ENCODE measurements at regions not wholly inside any gene's neighbourhood (a gene's known extent, or its start where the extent isn't known, plus 50 kb on each side); places are given as distances from the start of the nearest gene placed in this dataset.

- DNase-seq = no peak
- no peaks in the 10 kb centered on the region for H3K9me3 ChIP-seq
- H3K4me3 ChIP-seq (ENCODE audit: low read depth, low read length) = no peak overlapping the region
- peaks cover 11% of the 10 kb centered on the region for H3K4me1 ChIP-seq
- H3K36me3 ChIP-seq = no peaks in the 10 kb centered on the region
- no peaks in the 10 kb centered on the region for H3K27me3 ChIP-seq
- no peak for TF ChIP-seq CTCF (IDR thresholded peaks at IDR 0.05; ENCODE audit: low read depth, low read length)
Measured at GRCh38 chr12:91343010-91343409, 160.4 kb upstream of the DCN start.

- Histone ChIP-seq H3K4me3 (ENCODE audit: low read depth, low read length) (no peak overlapping the region), H3K4me1 (peaks cover 12% of the 10 kb centered on the region), H3K27me3 (no peaks in the 10 kb centered on the region), H3K36me3 (no peaks in the 10 kb centered on the region), H3K9me3 (no peaks in the 10 kb centered on the region)
- DNase-seq = no peak
- no peak for TF ChIP-seq CTCF (IDR thresholded peaks at IDR 0.05; ENCODE audit: low read depth, low read length)
Measured at GRCh38 chr12:91339106-91339505, 156.5 kb upstream of the DCN start.

- Histone ChIP-seq H3K27me3 (no peaks in the 10 kb centered on the region), H3K4me3 (ENCODE audit: low read depth, low read length) (no peak overlapping the region), H3K9me3 (no peaks in the 10 kb centered on the region), H3K4me1 (peaks cover 18% of the 10 kb centered on the region), H3K36me3 (no peaks in the 10 kb centered on the region)
- no peak for TF ChIP-seq CTCF (IDR thresholded peaks at IDR 0.05; ENCODE audit: low read depth, low read length)
- no peak for DNase-seq
Measured at GRCh38 chr12:91335699-91336098, 153.1 kb upstream of the DCN start.

- Histone ChIP-seq H3K27me3 (no peaks in the 10 kb centered on the region), H3K4me3 (ENCODE audit: low read depth, low read length) (no peak overlapping the region), H3K9me3 (no peaks in the 10 kb centered on the region), H3K4me1 (peaks cover 18% of the 10 kb centered on the region), H3K36me3 (no peaks in the 10 kb centered on the region)
- no peak for DNase-seq
- no peak for TF ChIP-seq CTCF (IDR thresholded peaks at IDR 0.05; ENCODE audit: low read depth, low read length)
Measured at GRCh38 chr12:91333966-91334365, 151.3 kb upstream of the DCN start.

GRCh38 chr12:91332302-91332701 is 149.7 kb upstream of the DCN start:
- Histone ChIP-seq H3K9me3 (no peaks in the 10 kb centered on the region), H3K36me3 (no peaks in the 10 kb centered on the region), H3K4me1 (peaks cover 21% of the 10 kb centered on the region), H3K27me3 (no peaks in the 10 kb centered on the region), H3K4me3 (ENCODE audit: low read depth, low read length) (no peak overlapping the region)
- 0 out of 2 replicates have a peak, but pooled peaks have one; percentile 19 for TF ChIP-seq CTCF (IDR thresholded peaks at IDR 0.05; ENCODE audit: low read depth, low read length)
- no peak for DNase-seq

- DNase-seq = no peak
- Histone ChIP-seq H3K27me3 (no peaks in the 10 kb centered on the region), H3K4me1 (peaks cover 21% of the 10 kb centered on the region), H3K36me3 (no peaks in the 10 kb centered on the region), H3K9me3 (no peaks in the 10 kb centered on the region), H3K4me3 (ENCODE audit: low read depth, low read length) (no peak overlapping the region)
- no peak for TF ChIP-seq CTCF (IDR thresholded peaks at IDR 0.05; ENCODE audit: low read depth, low read length)
Measured at GRCh38 chr12:91331371-91331770, 148.8 kb upstream of the DCN start.

All from BE2C (cell line).